ENCODE measurements at regions not wholly inside any gene's neighbourhood (a gene's known extent, or its start where the extent isn't known, plus 50 kb on each side); places are given as distances from the start of the nearest gene placed in this dataset.
A peak's percentile ranks its signal among the peaks of the same experiment; 100 is the strongest.

GRCh38 chr3:117524890-117525289, 815.3 kb downstream of the TUSC7 start:
- Histone ChIP-seq H3K27me3 (no peaks in the 10 kb centered on the region), H3K27ac (no peak overlapping the region), H3K4me3 (no peak overlapping the region), H3K4me1 (no peaks in the 10 kb centered on the region), H3K36me3 (no peaks in the 10 kb centered on the region), H3K9me3 (no peaks in the 10 kb centered on the region)
- WGBS, 5 donors = 75 to 85% (median 80%) methylated on average over 4 of the region's 4 CpGs
- intact Hi-C loops (cut with DNase I; ENCODE audit: low total_unique reads) = no loop called here
- TF ChIP-seq EP300 (IDR thresholded peaks at IDR 0.05) = no peak
- no peak for TF ChIP-seq POLR2AphosphoS5 (IDR thresholded peaks at IDR 0.05)
- TF ChIP-seq POLR2A (IDR thresholded peaks at IDR 0.05) = no peak
- no peak for TF ChIP-seq CTCF (IDR thresholded peaks at IDR 0.05)
- no peak for DNase-seq

DNA sequence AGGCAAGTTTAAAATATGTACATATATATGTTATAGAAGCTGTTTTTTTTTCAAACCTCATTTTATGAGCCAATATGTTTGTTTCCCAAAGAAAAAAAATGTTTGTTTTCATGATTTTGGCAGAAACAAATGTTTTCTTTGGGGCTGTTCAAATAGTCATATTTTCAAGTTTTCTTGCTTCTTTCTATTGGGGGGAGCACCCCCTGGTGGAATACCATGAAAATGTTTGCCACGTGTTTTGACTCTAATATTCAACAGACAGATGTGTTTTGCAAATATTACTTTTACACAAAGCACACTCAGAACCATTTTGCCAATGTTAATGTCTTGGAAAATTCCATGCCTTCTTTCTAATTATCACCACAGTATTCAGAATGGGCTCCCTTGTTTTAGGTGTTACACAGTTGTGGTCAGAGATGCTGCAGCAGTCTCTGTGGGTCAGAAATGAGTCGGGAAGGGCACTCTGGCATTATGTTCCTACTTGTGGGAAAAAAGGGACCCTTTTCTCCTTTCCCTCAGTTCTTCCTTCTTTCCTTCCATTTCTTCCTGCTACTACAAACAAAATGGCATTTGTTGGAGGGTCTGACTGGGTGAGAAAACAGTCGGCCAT, 817.0 kb downstream of the TUSC7 start:
- intact Hi-C loops (cut with DNase I; ENCODE audit: low total_unique reads) = no loop called here
- H3K4me3 ChIP-seq = no peak overlapping the region
- no peaks in the 10 kb centered on the region for H3K27me3 ChIP-seq
- DNase-seq = peak; percentile 26 to 66
- no peaks in the 10 kb centered on the region for H3K9me3 ChIP-seq
- peak in 5 of 7 experiments; percentile 38 to 61 (median 50) for TF ChIP-seq CTCF (IDR thresholded peaks at IDR 0.05)
- TF ChIP-seq EP300 (IDR thresholded peaks at IDR 0.05) = no peak
- no peaks in the 10 kb centered on the region for H3K36me3 ChIP-seq
- no peak overlapping the region for H3K27ac ChIP-seq
- no peaks in the 10 kb centered on the region for H3K4me1 ChIP-seq
- 53 to 66% (median 56%) methylated on average over 3 of the region's 3 CpGs for WGBS, 5 donors

DNA sequence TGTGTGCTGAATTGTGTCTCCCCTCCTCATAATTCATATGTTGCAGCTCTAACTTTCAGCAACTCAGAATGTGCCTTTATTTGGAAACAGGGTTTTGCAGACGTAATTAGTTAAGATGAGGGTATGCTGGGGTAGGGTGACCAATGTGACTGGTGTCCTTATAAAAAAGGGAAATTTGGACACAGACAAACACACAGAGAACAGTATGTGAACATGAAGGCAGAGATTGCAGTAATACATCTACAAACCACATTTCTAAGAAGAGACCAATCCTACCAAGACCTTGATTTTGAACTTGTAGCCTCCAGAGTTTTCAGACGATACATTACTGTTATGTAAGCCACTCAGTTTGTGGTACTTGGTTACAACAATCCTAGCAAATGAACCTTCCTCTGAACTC, 817.8 kb downstream of the TUSC7 start:
- H3K4me3 ChIP-seq = no peak overlapping the region
- no peaks in the 10 kb centered on the region for H3K27me3 ChIP-seq
- WGBS, 5 donors = 71 to 93% (median 83%) methylated on average over 2 of the region's 2 CpGs
- intact Hi-C loops (cut with DNase I; ENCODE audit: low total_unique reads) = no loop called here
- no peaks in the 10 kb centered on the region for H3K4me1 ChIP-seq
- DNase-seq = no peak
- no peak overlapping the region for H3K27ac ChIP-seq
- H3K36me3 ChIP-seq = no peaks in the 10 kb centered on the region
- TF ChIP-seq POLR2AphosphoS5 (IDR thresholded peaks at IDR 0.05) (no peak), CTCF (IDR thresholded peaks at IDR 0.05) (no peak), EP300 (IDR thresholded peaks at IDR 0.05) (no peak), POLR2A (IDR thresholded peaks at IDR 0.05) (no peak)
- no peaks in the 10 kb centered on the region for H3K9me3 ChIP-seq

DNA sequence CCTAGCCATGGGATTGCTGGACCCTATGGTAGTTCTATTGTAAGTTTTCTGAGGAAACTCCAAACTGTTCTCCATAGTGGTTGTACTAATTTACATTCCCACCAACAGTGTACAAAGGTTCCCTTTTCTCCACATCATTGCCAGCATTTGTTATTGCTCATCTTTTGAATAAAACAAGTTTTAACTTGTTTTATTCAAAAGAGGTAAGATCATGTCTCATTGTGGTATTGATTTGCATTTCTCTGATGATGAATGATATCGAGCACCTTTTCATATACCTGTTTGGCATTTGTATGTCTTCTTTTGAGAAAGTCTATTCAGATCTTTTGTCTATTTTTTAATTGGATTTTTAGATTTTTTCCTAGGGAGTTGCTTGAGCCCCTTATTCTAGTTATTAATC, 819.1 kb downstream of the TUSC7 start:
- intact Hi-C loops (cut with DNase I; ENCODE audit: low total_unique reads) = no loop called here
- DNase-seq = no peak
- H3K9me3 ChIP-seq = no peaks in the 10 kb centered on the region
- H3K4me3 ChIP-seq = no peak overlapping the region
- H3K4me1 ChIP-seq = no peaks in the 10 kb centered on the region
- H3K27ac ChIP-seq = no peak overlapping the region
- no peak for TF ChIP-seq EP300 (IDR thresholded peaks at IDR 0.05)
- TF ChIP-seq POLR2AphosphoS5 (IDR thresholded peaks at IDR 0.05) = no peak
- TF ChIP-seq CTCF (IDR thresholded peaks at IDR 0.05) = no peak
- TF ChIP-seq POLR2A (IDR thresholded peaks at IDR 0.05) = no peak
- H3K36me3 ChIP-seq = no peaks in the 10 kb centered on the region
- 82 to 93% (median 91%) methylated on average over 1 of the region's 1 CpG for WGBS, 5 donors
- H3K27me3 ChIP-seq = no peaks in the 10 kb centered on the region
